Stimulated activated CD4-positive, alpha-beta T cell treated with anti-CD3 and anti-CD28 coated beads, Interleukin-15, amount 100 ng/mL, for 1 hour (primary cell): ENCODE measurements at regions not wholly inside any gene's neighbourhood (a gene's known extent, or its start where the extent isn't known, plus 50 kb on each side); places are given as distances from the start of the nearest gene placed in this dataset.

Experiments used
- DNase-seq, 2 donors: peaks; one replicate each; pipeline ENCODE4 v3.0.0-alpha.2; 2020; ENCODE audit warnings: low read depth in 1 of 2, low spot score in 1 of 2

- DNase-seq: no peak
Observed at GRCh38 chr3:24911076-24911475, 416.4 kb upstream of the THRB start.

GRCh38 chr3:24915639-24916038, 421.0 kb upstream of the THRB start:
- DNase-seq: no peak

- DNase-seq: no peak
Observed at GRCh38 chr3:24917908-24918307, 423.3 kb upstream of the THRB start.

GRCh38 chr3:24923570-24923969, 428.9 kb upstream of the THRB start:
- no peak for DNase-seq

GRCh38 chr3:24929521-24929920, 434.9 kb upstream of the THRB start:
- no peak for DNase-seq

- no peak for DNase-seq
Observed at GRCh38 chr3:24933401-24933800, 438.8 kb upstream of the THRB start.

- no peak for DNase-seq
Observed at GRCh38 chr3:24936574-24936973, 441.9 kb upstream of the THRB start.

- no peak for DNase-seq
Observed at GRCh38 chr3:24937228-24937627, 442.6 kb upstream of the THRB start.

- no peak for DNase-seq
Observed at GRCh38 chr3:24937780-24938179, 443.1 kb upstream of the THRB start.

- no peak for DNase-seq
Observed at GRCh38 chr3:24943961-24944360, 449.3 kb upstream of the THRB start.

GRCh38 chr3:24944805-24945520, 450.3 kb upstream of the THRB start:
- no peak for DNase-seq

- DNase-seq: no peak
Observed at GRCh38 chr3:24945563-24945962, 450.9 kb upstream of the THRB start.

- no peak for DNase-seq
Observed at GRCh38 chr3:24947103-24947502, 452.5 kb upstream of the THRB start.

GRCh38 chr3:24951180-24951579, 456.5 kb upstream of the THRB start:
- no peak for DNase-seq

GRCh38 chr3:24952388-24952787, 457.7 kb upstream of the THRB start:
- DNase-seq: no peak

GRCh38 chr3:24953060-24953771, 458.6 kb upstream of the THRB start:
- no peak for DNase-seq

GRCh38 chr3:24956613-24957012, 462.0 kb upstream of the THRB start:
- DNase-seq: no peak

- DNase-seq: no peak
Observed at GRCh38 chr3:24958271-24958670, 463.6 kb upstream of the THRB start.

- DNase-seq: no peak
Observed at GRCh38 chr3:24958910-24959447, 464.3 kb upstream of the THRB start.

GRCh38 chr3:24963762-24964625, 464.1 kb upstream of the RARB start:
- DNase-seq: no peak

- DNase-seq: no peak
Observed at GRCh38 chr3:24965706-24966385, 462.2 kb upstream of the RARB start.
